AG04449 (cell line): ENCODE measurements at regions not wholly inside any gene's neighbourhood (a gene's known extent, or its start where the extent isn't known, plus 50 kb on each side); places are given as distances from the start of the nearest gene placed in this dataset.

ENCODE experiments used
- CTCF ChIA-PET: fragments of 350-600 bp; formaldehyde crosslinking; extraction: SDS; loops from one replicate; lab custom pipeline; 2021; ENCODE audit warnings: antibody characterized with exemption; lab: Yijun Ruan, JAX
- POLR2A ChIA-PET: fragments of 400-600, 350-600 bp; formaldehyde crosslinking; extraction: SDS; loops from one replicate; lab custom pipeline; 2020; ENCODE audit warnings: antibody characterized with exemption, inconsistent platforms; lab: Yijun Ruan, JAX
- DNase-seq: peaks from one replicate; pipeline ENCODE4 v3.0.0-alpha.2; 2010; ENCODE audit warnings: low read depth, low spot score
- H3K4me3 ChIP-seq: 2 replicates; pipeline ENCODE4 v1.5.1; 2011; ENCODE audit warnings: low read depth, mild to moderate bottlenecking, control low read depth, low read length
- TF ChIP-seq, protein P1 (sequence below): IDR thresholded peaks from one replicate; pipeline ENCODE4 v1.5.1; 2011; ENCODE audit warnings: mild to moderate bottlenecking, moderate library complexity, low read length, control low read depth, inconsistent platforms; ENCODE audit not compliant: insufficient read depth; ENCODE audit errors: missing control alignments

DNA sequence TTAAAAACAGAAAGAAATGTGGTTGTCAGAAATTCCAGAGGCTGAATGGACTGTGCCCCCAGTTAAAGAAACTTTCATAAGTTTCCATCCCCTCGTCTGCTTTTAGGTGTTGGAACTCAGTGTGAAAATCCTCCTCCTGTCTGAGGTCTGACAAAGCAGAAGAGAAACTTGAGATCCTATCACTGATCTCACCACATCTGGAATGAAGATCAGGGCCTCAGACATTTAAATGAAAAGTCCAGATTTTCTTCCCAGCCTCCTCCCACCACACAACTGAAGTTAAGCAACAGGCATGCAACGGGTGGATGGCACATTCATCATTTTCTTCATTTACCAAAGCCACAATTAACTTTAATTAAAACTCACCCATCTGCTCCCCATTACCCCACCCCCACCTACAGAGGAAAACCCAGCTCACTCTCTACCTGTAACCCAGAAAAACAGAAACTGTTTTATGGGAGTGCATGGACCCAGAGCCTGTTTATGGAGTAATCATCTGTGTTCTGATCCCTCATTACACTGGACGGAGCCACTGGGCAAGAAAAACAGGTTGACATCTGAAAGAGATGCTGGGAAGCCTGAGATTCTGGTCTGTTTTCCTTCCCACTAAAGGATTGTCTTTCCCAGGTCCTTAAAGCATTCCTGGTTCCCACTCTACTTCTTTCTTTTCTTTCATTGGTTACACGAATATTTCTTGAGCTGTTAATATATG is 58.1 kb upstream of the HOPX start:
- POLR2A ChIA-PET: no interaction called here
- CTCF ChIA-PET: interaction anchor here (0.7 kb wide), 1 partner anchor 12 kb away, joined by 3 read pairs; no protein-coding TSS in a partner anchor
- DNase-seq: no peak
- TF ChIP-seq, protein P1, sequence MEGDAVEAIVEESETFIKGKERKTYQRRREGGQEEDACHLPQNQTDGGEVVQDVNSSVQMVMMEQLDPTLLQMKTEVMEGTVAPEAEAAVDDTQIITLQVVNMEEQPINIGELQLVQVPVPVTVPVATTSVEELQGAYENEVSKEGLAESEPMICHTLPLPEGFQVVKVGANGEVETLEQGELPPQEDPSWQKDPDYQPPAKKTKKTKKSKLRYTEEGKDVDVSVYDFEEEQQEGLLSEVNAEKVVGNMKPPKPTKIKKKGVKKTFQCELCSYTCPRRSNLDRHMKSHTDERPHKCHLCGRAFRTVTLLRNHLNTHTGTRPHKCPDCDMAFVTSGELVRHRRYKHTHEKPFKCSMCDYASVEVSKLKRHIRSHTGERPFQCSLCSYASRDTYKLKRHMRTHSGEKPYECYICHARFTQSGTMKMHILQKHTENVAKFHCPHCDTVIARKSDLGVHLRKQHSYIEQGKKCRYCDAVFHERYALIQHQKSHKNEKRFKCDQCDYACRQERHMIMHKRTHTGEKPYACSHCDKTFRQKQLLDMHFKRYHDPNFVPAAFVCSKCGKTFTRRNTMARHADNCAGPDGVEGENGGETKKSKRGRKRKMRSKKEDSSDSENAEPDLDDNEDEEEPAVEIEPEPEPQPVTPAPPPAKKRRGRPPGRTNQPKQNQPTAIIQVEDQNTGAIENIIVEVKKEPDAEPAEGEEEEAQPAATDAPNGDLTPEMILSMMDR: no peak
- H3K4me3 ChIP-seq: no peak overlapping the region

DNA sequence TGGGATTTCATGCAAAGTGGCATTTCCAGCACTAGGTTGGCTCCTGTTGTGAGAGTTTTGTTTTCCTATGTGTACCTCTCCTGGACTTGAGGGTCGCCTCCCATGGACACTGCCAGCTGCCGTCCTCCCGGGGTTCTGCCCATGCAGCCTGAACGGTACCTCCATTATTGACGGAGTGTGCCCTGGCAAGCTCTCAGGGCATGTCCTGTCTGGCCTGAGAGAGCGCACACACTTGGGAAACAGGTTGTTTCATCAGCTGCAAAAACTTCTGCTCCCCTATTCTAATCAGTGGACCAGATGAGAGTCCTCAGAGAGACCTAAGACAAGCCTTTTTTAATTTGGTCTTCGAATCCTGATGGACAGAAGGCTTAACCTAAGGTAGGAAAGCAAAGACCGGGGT is 56.6 kb upstream of the HOPX start:
- no peak overlapping the region for H3K4me3 ChIP-seq
- TF ChIP-seq, protein P1: no peak
- no peak for DNase-seq
- POLR2A ChIA-PET: no interaction called here
- CTCF ChIA-PET: interaction anchor here (1.0 to 1.5 kb wide), 2 partner anchors 61 to 62 kb away, joined by 3 read pairs; no protein-coding TSS in a partner anchor

DNA sequence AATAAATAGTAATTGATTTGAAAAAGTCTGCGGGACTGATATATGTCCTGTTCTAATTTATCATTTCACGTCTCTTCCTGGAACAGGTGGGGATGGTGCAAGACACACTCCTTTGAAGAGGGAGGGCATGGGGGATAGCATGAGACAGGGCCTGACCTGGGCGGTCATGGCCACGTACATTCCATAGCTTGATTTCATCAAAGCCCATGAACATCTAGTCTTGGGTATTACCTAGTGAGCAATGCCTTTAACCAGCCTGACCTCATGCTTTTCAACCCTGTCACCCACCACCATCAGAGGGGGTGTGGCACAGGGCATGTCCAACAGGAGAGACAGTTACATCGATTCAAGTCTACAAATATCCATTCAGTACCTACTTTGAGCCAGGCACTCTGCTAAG is 52.3 kb upstream of the HOPX start:
- TF ChIP-seq, protein P1: no peak
- POLR2A ChIA-PET: no interaction called here
- no peak for DNase-seq
- CTCF ChIA-PET: no interaction called here
- no peak overlapping the region for H3K4me3 ChIP-seq

DNA sequence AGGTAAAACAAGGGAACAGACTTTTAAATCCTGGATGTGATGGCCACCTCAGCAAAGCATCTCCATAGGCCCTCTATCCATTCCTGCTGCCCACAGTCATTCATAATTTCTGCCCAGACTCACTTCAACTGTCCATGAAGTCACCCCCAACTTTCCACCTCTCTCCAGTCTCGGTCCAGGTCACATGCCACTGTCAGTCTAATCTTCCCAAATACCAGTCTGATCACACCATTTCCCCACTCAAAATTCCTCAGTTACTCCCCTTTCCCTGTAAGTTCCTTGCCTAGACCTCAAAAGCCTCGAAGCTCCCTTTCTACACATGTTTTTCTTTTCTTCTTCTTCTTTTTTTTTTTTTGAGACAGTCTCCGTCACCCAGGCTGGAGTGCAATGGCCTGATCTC is 51.2 kb upstream of the HOPX start:
- POLR2A ChIA-PET: no interaction called here
- CTCF ChIA-PET: no interaction called here
- no peak for DNase-seq
- TF ChIP-seq, protein P1: no peak
- no peak overlapping the region for H3K4me3 ChIP-seq

DNA sequence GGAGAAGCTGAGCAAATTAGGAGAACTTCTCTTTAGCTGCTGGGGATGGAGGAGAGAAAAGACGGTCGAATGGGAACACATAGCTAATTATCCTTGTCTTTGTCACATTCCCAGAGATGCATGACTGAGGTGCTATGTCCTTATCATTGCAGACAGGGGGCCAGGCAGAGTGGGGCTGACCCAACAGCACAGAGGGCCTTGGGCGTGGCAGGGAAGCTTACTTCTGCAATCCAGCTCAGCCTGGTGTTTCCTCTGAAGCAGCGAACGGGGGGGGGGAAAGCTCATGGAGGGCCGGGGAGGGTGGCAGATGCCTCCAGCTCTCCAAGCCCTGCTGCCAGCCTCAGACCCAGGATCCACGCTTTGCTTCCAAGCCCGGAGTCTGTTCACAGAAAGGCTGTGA is 50.8 kb upstream of the HOPX start:
- TF ChIP-seq, protein P1: no peak
- CTCF ChIA-PET: no interaction called here
- H3K4me3 ChIP-seq: no peak overlapping the region
- DNase-seq: no peak
- POLR2A ChIA-PET: no interaction called here
